ENCODE measurements at regions not wholly inside any gene's neighbourhood (a gene's known extent, or its start where the extent isn't known, plus 50 kb on each side); places are given as distances from the start of the nearest gene placed in this dataset.

- DNase-seq (ENCODE audit: low read depth), result no peak
Measured at GRCh38 chr1:82598812-82599211, 798.1 kb downstream of the ADGRL2 start.

- no peak for DNase-seq (ENCODE audit: low read depth)
Measured at GRCh38 chr1:82598337-82598736, 797.6 kb downstream of the ADGRL2 start.

GRCh38 chr1:82597649-82598048 is 796.9 kb downstream of the ADGRL2 start:
- DNase-seq (ENCODE audit: low read depth), result no peak

GRCh38 chr1:82597141-82597540 is 796.4 kb downstream of the ADGRL2 start:
- no peak for DNase-seq (ENCODE audit: low read depth)

GRCh38 chr1:82593561-82593960 is 792.8 kb downstream of the ADGRL2 start:
- no peak for DNase-seq (ENCODE audit: low read depth)

GRCh38 chr1:82589588-82589987 is 788.9 kb downstream of the ADGRL2 start:
- DNase-seq (ENCODE audit: low read depth), result no peak

GRCh38 chr1:82587371-82587770 is 786.6 kb downstream of the ADGRL2 start:
- DNase-seq (ENCODE audit: low read depth), result no peak

- peak; percentile 1 for DNase-seq (ENCODE audit: low read depth)
Measured at GRCh38 chr1:82586473-82586872, 785.7 kb downstream of the ADGRL2 start.

- DNase-seq (ENCODE audit: low read depth), result no peak
Measured at GRCh38 chr1:82582347-82582746, 781.6 kb downstream of the ADGRL2 start.

GRCh38 chr1:82578086-82578726 is 777.5 kb downstream of the ADGRL2 start:
- no peak for DNase-seq (ENCODE audit: low read depth)

GRCh38 chr1:82567348-82567747 is 766.6 kb downstream of the ADGRL2 start:
- DNase-seq (ENCODE audit: low read depth), result no peak

- DNase-seq (ENCODE audit: low read depth), result peak; percentile 86
Measured at GRCh38 chr1:82565546-82565945, 764.8 kb downstream of the ADGRL2 start.

- peak; percentile 92 for DNase-seq (ENCODE audit: low read depth)
Measured at GRCh38 chr1:82565146-82565545, 764.4 kb downstream of the ADGRL2 start.

GRCh38 chr1:82564333-82564732 is 763.6 kb downstream of the ADGRL2 start:
- DNase-seq (ENCODE audit: low read depth), result no peak

- no peak for DNase-seq (ENCODE audit: low read depth)
Measured at GRCh38 chr1:82562448-82562847, 761.7 kb downstream of the ADGRL2 start.

- no peak for DNase-seq (ENCODE audit: low read depth)
Measured at GRCh38 chr1:82560566-82560965, 759.8 kb downstream of the ADGRL2 start.

- no peak for DNase-seq (ENCODE audit: low read depth)
Measured at GRCh38 chr1:82555501-82555900, 754.8 kb downstream of the ADGRL2 start.

- DNase-seq (ENCODE audit: low read depth), result no peak
Measured at GRCh38 chr1:82549841-82550240, 749.1 kb downstream of the ADGRL2 start.

- DNase-seq (ENCODE audit: low read depth), result no peak
Measured at GRCh38 chr1:82542766-82543165, 742.0 kb downstream of the ADGRL2 start.

GRCh38 chr1:82542141-82542540 is 741.4 kb downstream of the ADGRL2 start:
- DNase-seq (ENCODE audit: low read depth), result no peak

- no peak for DNase-seq (ENCODE audit: low read depth)
Measured at GRCh38 chr1:82540006-82540405, 739.3 kb downstream of the ADGRL2 start.

GRCh38 chr1:82538876-82539275 is 738.1 kb downstream of the ADGRL2 start:
- DNase-seq (ENCODE audit: low read depth), result peak; percentile 6

- DNase-seq (ENCODE audit: low read depth), result no peak
Measured at GRCh38 chr1:82534996-82535395, 734.3 kb downstream of the ADGRL2 start.

GRCh38 chr1:82525378-82525777 is 724.6 kb downstream of the ADGRL2 start:
- no peak for DNase-seq (ENCODE audit: low read depth)

Measured in HT1080 (cell line).